ENCODE measurements at regions not wholly inside any gene's neighbourhood (a gene's known extent, or its start where the extent isn't known, plus 50 kb on each side); places are given as distances from the start of the nearest gene placed in this dataset.

DNA sequence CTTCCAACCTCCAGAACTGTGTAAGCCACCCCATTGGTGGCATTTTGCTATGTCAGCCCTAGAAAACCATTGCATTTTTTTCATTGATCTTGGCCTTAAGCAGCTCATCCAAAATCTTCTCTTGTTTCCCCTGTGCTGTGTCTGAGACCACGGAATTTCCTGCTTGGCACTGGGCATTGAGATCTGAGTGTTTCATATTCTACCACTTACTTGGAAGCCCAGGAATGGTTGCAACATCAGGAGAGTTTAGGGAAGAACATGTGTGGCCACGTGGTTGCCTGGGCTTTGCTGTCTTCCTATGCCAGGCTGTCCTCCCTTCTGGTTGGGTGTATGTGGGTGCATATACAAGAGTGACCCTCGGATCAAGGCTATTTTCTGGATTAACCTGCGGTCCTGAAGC lies 139.3 kb upstream of the PMEPA1 start:
- WGBS (ENCODE audit: missing lambda C conversion rate) = 46% methylated on average over 4 of the region's 4 CpGs
- POLR2A ChIA-PET = no interaction called here
- Histone ChIP-seq H3K4me1 (no peaks in the 10 kb centered on the region), H3K27ac (no peak overlapping the region; a peak in 1 of 6 replicates), H3K9me3 (no peaks in the 10 kb centered on the region), H3K4me3 (no peak overlapping the region), H3K4me2 (no peak overlapping the region)
- DNase-seq (ENCODE audit: low read depth in 1 of 2, low spot score in 1 of 2) (no peak), ATAC-seq (no peak), FAIRE-seq (no peak)
- TF ChIP-seq CEBPB (IDR thresholded peaks at IDR 0.05) (no peak), HOXB5 (CRISPR knock-in tag; IDR thresholded peaks at IDR 0.05) (no peak), RCOR1 (IDR thresholded peaks at IDR 0.05; ENCODE audit: low read depth, low read length) (no peak), POLR2AphosphoS2 (conservative IDR thresholded peaks at IDR 0.05; ENCODE audit: low read length) (no peak)
- TF ChIP-seq, protein P1, sequence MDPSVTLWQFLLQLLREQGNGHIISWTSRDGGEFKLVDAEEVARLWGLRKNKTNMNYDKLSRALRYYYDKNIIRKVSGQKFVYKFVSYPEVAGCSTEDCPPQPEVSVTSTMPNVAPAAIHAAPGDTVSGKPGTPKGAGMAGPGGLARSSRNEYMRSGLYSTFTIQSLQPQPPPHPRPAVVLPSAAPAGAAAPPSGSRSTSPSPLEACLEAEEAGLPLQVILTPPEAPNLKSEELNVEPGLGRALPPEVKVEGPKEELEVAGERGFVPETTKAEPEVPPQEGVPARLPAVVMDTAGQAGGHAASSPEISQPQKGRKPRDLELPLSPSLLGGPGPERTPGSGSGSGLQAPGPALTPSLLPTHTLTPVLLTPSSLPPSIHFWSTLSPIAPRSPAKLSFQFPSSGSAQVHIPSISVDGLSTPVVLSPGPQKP (IDR thresholded peaks at IDR 0.05; ENCODE audit: low read depth, low read length) = no peak
- TF ChIP-seq, protein P2, sequence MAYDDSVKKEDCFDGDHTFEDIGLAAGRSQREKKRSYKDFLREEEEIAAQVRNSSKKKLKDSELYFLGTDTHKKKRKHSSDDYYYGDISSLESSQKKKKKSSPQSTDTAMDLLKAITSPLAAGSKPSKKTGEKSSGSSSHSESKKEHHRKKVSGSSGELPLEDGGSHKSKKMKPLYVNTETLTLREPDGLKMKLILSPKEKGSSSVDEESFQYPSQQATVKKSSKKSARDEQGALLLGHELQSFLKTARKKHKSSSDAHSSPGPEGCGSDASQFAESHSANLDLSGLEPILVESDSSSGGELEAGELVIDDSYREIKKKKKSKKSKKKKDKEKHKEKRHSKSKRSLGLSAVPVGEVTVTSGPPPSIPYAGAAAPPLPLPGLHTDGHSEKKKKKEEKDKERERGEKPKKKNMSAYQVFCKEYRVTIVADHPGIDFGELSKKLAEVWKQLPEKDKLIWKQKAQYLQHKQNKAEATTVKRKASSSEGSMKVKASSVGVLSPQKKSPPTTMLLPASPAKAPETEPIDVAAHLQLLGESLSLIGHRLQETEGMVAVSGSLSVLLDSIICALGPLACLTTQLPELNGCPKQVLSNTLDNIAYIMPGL (CRISPR knock-in tag; IDR thresholded peaks at IDR 0.05; ENCODE audit: borderline replicate concordance) = no peak
- CTCF ChIA-PET = no interaction called here

DNA sequence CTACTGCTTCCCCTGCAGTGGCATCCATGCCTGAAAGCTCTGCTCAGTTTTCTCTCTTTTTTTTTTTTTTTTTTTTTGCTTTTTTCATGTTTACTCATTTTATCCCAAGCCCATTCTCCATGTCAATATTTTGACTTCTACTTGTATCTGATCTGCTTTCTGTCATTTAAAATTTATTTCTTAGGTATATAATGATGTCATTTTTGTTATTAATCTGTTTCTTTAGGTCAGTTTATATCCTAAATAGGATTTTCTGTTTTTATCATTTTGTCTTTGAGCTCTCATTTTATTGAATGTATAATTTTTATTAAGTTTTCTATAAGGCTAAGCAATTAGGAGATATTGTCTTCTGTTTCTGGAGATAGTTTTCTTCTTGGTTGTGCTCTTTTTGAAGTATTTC lies 138.5 kb upstream of the PMEPA1 start:
- Histone ChIP-seq H3K4me2 (no peak overlapping the region), H3K4me3 (no peak overlapping the region), H3K9me3 (no peaks in the 10 kb centered on the region), H3K4me1 (no peaks in the 10 kb centered on the region), H3K27ac (no peak overlapping the region)
- DNase-seq (ENCODE audit: low read depth in 1 of 2, low spot score in 1 of 2) = no peak
- ChIA-PET POLR2A (no interaction called here), CTCF (interaction anchor here (1.0 kb wide), 1 partner anchor 128 kb away, joined by 3 read pairs; no protein-coding TSS in a partner anchor)
- TF ChIP-seq TFCP2L1 (CRISPR knock-in tag; IDR thresholded peaks at IDR 0.05) = no peak
- FAIRE-seq = no peak
- no peak for ATAC-seq

DNA sequence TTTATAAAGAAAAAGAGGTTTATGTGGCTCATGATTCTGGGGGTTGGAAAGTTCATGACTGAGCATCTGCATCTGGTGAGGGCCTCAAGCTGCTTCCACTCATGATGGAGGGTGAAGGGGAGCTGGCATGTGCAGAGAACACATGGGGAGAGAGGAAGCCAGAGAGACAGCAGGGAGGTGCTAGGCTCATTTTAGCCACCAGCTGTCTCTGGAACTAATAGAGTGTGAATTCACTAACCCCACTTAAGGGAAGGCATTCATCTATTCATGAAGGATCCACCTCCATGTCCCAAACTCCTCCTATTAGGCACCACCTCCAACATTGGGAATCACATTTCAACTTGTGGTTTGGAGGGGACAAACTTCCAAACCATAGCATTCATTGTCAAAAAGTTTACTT lies 137.3 kb upstream of the PMEPA1 start:
- no peak overlapping the region for H3K27ac ChIP-seq
- no peak overlapping the region for H3K4me2 ChIP-seq
- DNase-seq (ENCODE audit: low read depth in 1 of 2, low spot score in 1 of 2) = no peak
- no peaks in the 10 kb centered on the region for H3K4me1 ChIP-seq
- H3K4me3 ChIP-seq = no peak overlapping the region
- ChIA-PET CTCF (interaction anchor here (1.0 to 1.5 kb wide), 2 partner anchors 16 to 127 kb away, joined by 3 read pairs; no protein-coding TSS in a partner anchor), POLR2A (no interaction called here)
- TF ChIP-seq MYC (IDR thresholded peaks at IDR 0.05; ENCODE audit: borderline replicate concordance, low read length) = no peak
- TF ChIP-seq, protein P1 (IDR thresholded peaks at IDR 0.05; ENCODE audit: low read depth, low read length) = no peak
- H3K9me3 ChIP-seq = no peaks in the 10 kb centered on the region
- no peak for FAIRE-seq
- no peak for ATAC-seq

DNA sequence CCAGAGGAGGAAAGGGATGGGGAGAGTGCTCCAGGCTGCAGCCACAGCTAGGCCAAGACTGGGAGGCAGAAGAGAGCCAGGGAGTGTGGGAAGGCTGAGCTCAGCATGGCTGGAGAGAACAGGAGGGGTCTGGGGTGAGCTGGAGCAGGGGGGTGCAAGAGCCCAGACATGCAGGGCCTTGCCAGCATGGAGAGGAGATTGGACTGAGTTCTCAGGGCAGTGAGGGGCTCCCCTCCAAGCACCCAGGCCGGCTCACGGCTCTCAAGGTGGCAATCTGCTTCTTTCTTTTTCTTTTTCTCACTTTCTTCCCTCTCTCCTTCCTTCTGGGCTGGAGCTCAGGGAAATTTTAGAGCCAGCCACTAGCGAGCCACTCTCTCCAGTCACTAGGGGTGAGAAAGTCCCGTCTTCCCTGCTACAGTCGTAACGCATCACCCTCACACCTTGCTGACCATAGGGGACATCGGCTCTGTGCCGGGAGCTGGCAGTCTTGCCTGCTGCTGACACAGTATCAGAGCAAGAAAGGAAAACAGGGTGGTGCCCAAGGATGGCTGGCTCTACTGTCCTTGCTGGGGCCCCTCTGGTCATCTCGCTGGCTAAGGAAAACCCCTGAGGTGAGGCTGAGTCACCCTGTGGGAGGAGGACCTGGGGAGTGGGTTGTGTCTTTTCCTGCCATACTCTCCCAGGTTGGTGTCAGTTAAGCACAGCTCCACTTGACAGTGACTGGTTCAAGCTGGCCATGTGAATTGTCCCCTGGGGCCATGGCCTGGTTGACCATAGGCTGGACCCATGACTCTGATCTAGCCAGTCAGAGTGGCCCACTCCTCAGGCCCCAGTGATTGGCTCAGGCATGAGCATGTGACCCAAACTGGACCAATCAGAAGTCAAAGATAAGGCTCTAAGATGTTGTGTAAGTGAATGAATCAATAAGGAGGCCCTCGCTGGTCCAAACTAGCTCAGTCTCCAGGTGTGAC lies 135.1 kb upstream of the PMEPA1 start:
- Histone ChIP-seq H3K4me2 (no peak overlapping the region), H3K27ac (peak overlapping the region in 1 of 2 experiments; percentile 48; a peak in 1 of 6 replicates), H3K4me3 (no peak overlapping the region), H3K4me1 (no peaks in the 10 kb centered on the region), H3K9me3 (no peaks in the 10 kb centered on the region)
- 82% methylated on average over 10 of the region's 10 CpGs for WGBS (ENCODE audit: missing lambda C conversion rate)
- FAIRE-seq (no peak), ATAC-seq (no peak), DNase-seq (ENCODE audit: low read depth in 1 of 2, low spot score in 1 of 2) (no peak)
- TF ChIP-seq, protein P3, sequence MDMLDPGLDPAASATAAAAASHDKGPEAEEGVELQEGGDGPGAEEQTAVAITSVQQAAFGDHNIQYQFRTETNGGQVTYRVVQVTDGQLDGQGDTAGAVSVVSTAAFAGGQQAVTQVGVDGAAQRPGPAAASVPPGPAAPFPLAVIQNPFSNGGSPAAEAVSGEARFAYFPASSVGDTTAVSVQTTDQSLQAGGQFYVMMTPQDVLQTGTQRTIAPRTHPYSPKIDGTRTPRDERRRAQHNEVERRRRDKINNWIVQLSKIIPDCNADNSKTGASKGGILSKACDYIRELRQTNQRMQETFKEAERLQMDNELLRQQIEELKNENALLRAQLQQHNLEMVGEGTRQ (IDR thresholded peaks at IDR 0.05) = 0 out of 2 replicates have a peak, but pooled peaks have one; percentile 28
- TF ChIP-seq, protein P2 (CRISPR knock-in tag; IDR thresholded peaks at IDR 0.05; ENCODE audit: borderline replicate concordance) = no peak
- ChIA-PET CTCF (interaction anchor here (0.7 to 1.1 kb wide), 2 partner anchors 13 to 16 kb away, joined by 3 read pairs; no protein-coding TSS in a partner anchor), POLR2A (no interaction called here)

Measured in A549 (cell line).